Head of caudate nucleus (tissue), 42 donors: ENCODE measurements at regions not wholly inside any gene's neighbourhood (a gene's known extent, or its start where the extent isn't known, plus 50 kb on each side); places are given as distances from the start of the nearest gene placed in this dataset.

Experiments
- DNase-seq, 42 donors: peaks; one replicate each; pipeline versions ENCODE4 v3.0.0 to v3.0.0-alpha.2; 2020 to 2021; ENCODE audit warnings: mixed read lengths in 7 of 42
- intact Hi-C: fragments of 100-400 bp; cut with DNase I; formaldehyde crosslinking; loops from one replicate; pipeline ENCODE4 v1.15.0; 2022

- intact Hi-C loops, result no loop called here
Measured at GRCh38 chr9:107704774-107705173, 215.2 kb upstream of the KLF4 start.

DNA sequence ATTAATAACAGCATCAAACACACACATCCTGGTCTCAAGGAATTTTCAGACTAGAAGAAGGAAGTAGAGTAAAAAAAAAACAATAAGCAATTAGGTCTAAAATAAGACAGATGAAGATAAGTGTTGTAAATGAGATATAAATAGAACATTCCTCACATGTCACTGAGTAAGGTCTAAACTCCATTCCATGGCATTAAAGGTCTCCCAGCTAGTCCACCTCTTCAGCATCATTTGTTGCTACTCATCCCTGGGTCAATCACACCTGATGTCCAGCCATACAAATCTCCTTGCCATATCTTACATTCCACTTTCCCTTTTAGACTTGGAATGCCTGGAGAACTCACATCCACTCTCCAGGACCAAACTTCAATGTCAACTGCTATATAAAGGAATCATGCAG, 214.1 kb upstream of the KLF4 start:
- intact Hi-C loops, result no loop called here
- no peak for DNase-seq

More at GRCh38 chr9:107704774-107705173, 215.2 kb upstream of the KLF4 start:
- no peak for DNase-seq

DNA sequence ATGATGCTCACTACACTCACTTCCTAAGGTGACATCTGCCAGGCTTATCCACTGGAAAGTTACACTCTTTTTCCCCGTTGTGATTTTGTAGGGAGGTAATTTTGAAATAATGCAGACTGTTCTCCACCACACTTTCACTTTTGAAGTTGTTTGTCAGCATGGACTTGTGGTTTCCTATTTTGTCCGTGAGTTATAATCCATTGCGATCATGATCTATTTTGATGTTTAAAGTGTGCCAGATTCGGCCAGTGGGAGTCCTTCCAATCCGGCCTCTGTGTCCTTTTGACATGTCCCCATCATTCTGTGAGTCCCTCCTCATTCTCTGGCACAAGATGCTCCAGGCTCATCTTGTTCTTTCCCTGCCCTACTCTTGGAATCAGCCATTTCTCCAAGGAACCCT, 211.3 kb upstream of the KLF4 start:
- intact Hi-C loops, result no loop called here
- no peak for DNase-seq

DNA sequence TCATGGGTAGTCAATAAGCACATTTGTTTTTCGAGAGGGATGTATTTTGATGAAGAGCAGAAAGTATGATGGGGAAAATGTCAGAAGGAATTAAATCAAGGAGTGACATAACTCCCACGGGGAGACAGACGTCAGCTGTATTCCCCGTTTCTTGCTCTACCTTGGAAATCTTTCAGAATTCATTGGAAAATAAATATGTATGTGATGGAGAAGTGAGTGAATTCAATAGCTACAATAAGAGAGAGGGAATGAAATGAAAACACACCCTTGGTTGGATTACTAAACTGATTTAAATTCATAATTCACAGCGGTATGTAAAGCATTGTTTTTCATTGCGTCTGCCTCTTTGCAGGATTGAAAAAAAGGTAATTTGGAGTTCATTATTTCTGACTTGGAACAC, 209.7 kb upstream of the KLF4 start:
- DNase-seq, result no peak
- intact Hi-C loops, result no loop called here

- no peak for DNase-seq
- intact Hi-C loops, result no loop called here
Measured at GRCh38 chr9:107698779-107699178, 209.2 kb upstream of the KLF4 start.

GRCh38 chr9:107696302-107696701, 206.7 kb upstream of the KLF4 start:
- intact Hi-C loops, result no loop called here
- DNase-seq, result no peak

- DNase-seq, result no peak
Measured at GRCh38 chr9:107694390-107694789, 204.8 kb upstream of the KLF4 start.

GRCh38 chr9:107693625-107694326, 204.2 kb upstream of the KLF4 start:
- intact Hi-C loops, result no loop called here
- DNase-seq, result no peak

More at GRCh38 chr9:107694390-107694789, 204.8 kb upstream of the KLF4 start:
- intact Hi-C loops, result no loop called here

GRCh38 chr9:107691664-107692063, 202.1 kb upstream of the KLF4 start:
- intact Hi-C loops, result no loop called here
- no peak for DNase-seq

- intact Hi-C loops, result no loop called here
- DNase-seq, result no peak
Measured at GRCh38 chr9:107690021-107690420, 200.5 kb upstream of the KLF4 start.

DNA sequence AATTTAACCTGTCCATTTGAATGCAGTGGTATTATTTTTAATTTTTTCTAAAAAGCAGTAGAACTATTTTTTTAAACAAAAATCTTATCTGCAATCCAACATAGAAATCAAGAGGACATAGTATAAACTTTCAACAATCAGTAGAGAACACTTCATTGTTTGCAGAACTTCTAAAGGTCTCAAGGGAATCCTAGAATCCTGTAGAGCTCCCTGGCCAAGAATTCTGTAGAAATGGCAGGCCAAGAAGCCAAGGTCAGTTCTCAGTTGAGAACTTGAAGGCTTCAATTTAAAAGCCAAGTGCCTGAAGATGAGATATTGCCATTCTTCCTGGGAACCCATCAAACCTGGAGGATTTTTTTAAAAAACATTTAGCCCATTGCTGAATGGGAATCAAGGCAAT, 199.2 kb upstream of the KLF4 start:
- intact Hi-C loops, result no loop called here

GRCh38 chr9:107685901-107686300, 196.3 kb upstream of the KLF4 start:
- DNase-seq, result no peak
- intact Hi-C loops, result no loop called here

More for the DNA sequence above, 199.2 kb upstream of the KLF4 start:
- no peak for DNase-seq

DNA sequence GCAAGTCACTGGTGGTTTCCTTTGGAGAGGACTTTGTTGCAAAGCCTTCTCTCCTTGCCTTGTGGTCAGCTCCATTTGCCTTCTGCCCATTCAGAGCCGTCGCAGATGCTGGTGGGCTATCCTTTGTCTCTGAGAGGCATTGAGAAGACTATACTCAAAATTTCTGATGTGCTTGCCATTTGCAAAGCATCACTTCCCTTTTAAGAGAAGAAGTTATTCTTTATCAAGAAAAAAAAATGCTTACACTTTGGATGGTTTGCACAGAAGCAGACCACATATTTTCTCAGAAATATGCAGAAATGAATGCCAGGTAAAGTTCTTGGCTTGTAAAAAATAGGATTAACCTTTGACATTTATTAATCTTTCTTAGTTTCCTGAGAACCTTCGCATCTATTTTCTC, 195.8 kb upstream of the KLF4 start:
- no peak for DNase-seq
- intact Hi-C loops, result no loop called here

DNA sequence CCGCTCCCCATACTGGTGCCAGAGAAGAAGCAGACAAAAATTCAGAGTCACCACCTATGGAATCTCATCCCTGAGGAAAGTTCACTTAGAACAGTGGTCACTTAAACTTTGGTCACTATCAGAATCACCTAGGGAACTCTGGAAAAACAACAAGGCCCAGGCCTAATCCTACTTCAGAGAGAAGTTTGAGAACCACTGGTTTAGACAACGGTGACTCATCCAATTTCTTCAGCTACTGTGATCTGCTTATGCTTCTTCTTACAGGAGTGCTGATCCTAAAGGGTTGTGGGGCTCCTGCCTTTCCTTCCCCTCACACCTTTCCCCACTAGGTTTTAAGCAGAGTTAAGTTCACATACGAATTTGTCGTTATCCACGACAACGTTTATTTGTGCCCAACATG, 194.7 kb upstream of the KLF4 start:
- no peak for DNase-seq
- intact Hi-C loops, result no loop called here

- peak in 7 of 42 donors; percentile 5 to 44 (median 21) for DNase-seq
Measured at GRCh38 chr9:107683566-107683965, 194.0 kb upstream of the KLF4 start.

GRCh38 chr9:107681988-107682387, 192.4 kb upstream of the KLF4 start:
- DNase-seq, result no peak
- intact Hi-C loops, result no loop called here

More at GRCh38 chr9:107683566-107683965, 194.0 kb upstream of the KLF4 start:
- intact Hi-C loops, result no loop called here

DNA sequence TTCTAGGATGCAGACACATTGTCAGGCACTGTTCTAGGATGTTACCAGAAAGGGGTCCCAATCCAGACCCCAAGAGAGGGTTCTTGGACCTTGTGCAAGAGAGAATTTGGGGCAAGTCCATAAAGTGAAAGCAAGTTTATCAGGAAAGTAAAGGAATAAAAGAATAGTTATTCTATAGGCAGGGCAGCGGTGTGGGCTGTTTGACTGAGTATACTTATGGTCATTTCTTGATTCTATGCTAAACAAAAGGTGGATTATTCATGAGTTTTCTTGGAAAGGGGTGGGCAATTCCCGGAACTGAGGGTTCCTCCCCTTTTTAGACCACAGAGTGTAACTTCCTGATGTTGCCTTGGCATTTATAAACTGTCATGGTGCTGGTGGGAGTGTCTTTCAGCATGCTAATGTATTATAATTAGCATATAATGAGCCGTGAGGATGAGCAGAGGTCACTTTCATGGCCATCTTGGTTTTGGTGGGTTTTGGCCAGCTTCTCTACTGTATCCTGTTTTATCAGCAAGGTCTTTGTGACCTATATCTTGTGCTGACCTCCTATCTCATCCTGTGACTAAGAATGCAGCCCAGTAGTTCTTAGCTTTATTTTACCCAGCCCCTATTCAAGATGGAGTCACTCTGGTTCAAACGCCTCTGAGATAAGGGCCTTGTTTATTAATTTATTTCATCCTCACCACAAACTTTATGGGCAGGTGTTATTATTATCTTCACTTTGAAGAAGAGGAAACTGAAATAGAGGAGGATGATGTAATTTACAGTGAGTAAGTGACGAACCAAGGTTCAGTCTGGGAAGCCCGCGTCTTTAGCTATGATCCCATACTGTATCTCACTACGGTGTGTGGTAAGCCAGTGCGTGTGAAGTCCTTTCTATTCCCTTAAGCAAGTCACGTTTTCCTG, 186.0 kb upstream of the KLF4 start:
- DNase-seq, result no peak
- intact Hi-C loops, result no loop called here

DNA sequence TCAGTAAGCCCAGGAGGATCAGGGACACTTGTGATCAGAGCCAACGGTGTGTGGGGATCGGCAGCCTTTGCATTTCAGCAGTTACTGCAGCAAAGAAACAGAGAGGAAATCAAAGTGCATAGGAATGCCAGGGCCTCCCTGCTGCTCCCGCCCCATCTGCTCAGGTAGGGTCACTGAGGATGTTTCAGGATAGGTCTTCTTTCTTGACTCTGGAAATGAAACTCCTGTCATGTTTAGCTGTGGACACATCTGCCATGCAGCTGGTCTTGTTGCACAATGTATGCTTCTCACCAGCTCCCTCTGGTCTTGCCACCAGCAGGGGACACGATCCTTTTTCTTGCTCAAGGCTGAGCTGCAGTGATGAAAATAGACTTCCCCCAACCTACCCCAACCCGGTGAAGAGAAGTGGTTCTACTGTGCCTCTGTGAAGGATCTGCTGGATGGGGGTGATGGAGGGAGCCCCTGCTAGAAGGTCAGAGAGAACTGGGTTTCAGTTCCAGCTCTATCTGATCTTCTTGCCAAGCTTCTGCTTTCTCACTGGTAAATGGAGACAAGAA, 185.2 kb upstream of the KLF4 start:
- intact Hi-C loops, result no loop called here
- DNase-seq, result peak in 28 of 42 donors; percentile 4 to 65 (median 26)

GRCh38 chr9:107673861-107674720, 184.5 kb upstream of the KLF4 start:
- intact Hi-C loops, result no loop called here
- no peak for DNase-seq
